NCI-H69 (cell line): ENCODE measurements at regions not wholly inside any gene's neighbourhood (a gene's known extent, or its start where the extent isn't known, plus 50 kb on each side); places are given as distances from the start of the nearest gene placed in this dataset.

ENCODE experiments used
- DNase-seq: peaks from one replicate; lab custom pipeline; 2025; lab: John Stamatoyannopoulos, UW

GRCh38 chr1:217373761-217374701 is 256.9 kb downstream of the GPATCH2 start:
- DNase-seq, result no peak

GRCh38 chr1:217372049-217372970 is 258.6 kb downstream of the GPATCH2 start:
- DNase-seq, result no peak

- no peak for DNase-seq
Measured at GRCh38 chr1:217370757-217371156, 260.1 kb downstream of the GPATCH2 start.

- no peak for DNase-seq
Measured at GRCh38 chr1:217369996-217370551, 260.8 kb downstream of the GPATCH2 start.

GRCh38 chr1:217369271-217369981 is 261.5 kb downstream of the GPATCH2 start:
- peak; percentile 12 for DNase-seq

GRCh38 chr1:217364220-217364619 is 266.7 kb downstream of the GPATCH2 start:
- no peak for DNase-seq

GRCh38 chr1:217363319-217363718 is 267.6 kb downstream of the GPATCH2 start:
- no peak for DNase-seq

- no peak for DNase-seq
Measured at GRCh38 chr1:217360510-217360909, 270.4 kb downstream of the GPATCH2 start.

GRCh38 chr1:217354895-217355294 is 276.0 kb downstream of the GPATCH2 start:
- no peak for DNase-seq

- no peak for DNase-seq
Measured at GRCh38 chr1:217348960-217349664, 281.8 kb downstream of the GPATCH2 start.

GRCh38 chr1:217344712-217345111 is 286.2 kb downstream of the GPATCH2 start:
- DNase-seq, result no peak

GRCh38 chr1:217343907-217344306 is 287.0 kb downstream of the GPATCH2 start:
- peak; percentile 90 for DNase-seq

GRCh38 chr1:217342105-217342504 is 288.8 kb downstream of the GPATCH2 start:
- no peak for DNase-seq

GRCh38 chr1:217336724-217337123 is 294.2 kb downstream of the GPATCH2 start:
- DNase-seq, result no peak

GRCh38 chr1:217333939-217334338 is 297.0 kb downstream of the GPATCH2 start:
- peak; percentile 72 for DNase-seq

GRCh38 chr1:217332431-217333065 is 298.3 kb downstream of the GPATCH2 start:
- peak; percentile 50 for DNase-seq

- no peak for DNase-seq
Measured at GRCh38 chr1:217331698-217332097, 299.2 kb downstream of the GPATCH2 start.

GRCh38 chr1:217327901-217328300 is 303.0 kb downstream of the GPATCH2 start:
- no peak for DNase-seq

GRCh38 chr1:217322834-217323233 is 308.1 kb downstream of the GPATCH2 start:
- DNase-seq, result no peak

GRCh38 chr1:217315346-217315745 is 315.5 kb downstream of the GPATCH2 start:
- DNase-seq, result no peak

GRCh38 chr1:217313096-217313495 is 317.8 kb downstream of the GPATCH2 start:
- no peak for DNase-seq
